ENCODE measurements at regions not wholly inside any gene's neighbourhood (a gene's known extent, or its start where the extent isn't known, plus 50 kb on each side); places are given as distances from the start of the nearest gene placed in this dataset.

- no peak for DNase-seq
These were observed 50.6 kb upstream of the GNAO1 start for GRCh38 chr16:56140645-56141044.

- DNase-seq: no peak
These were observed 54.0 kb upstream of the GNAO1 start for GRCh38 chr16:56137269-56137668.

GRCh38 chr16:56136256-56136655 lies 55.0 kb upstream of the GNAO1 start:
- no peak for DNase-seq

GRCh38 chr16:56134790-56135189 lies 56.5 kb upstream of the GNAO1 start:
- no peak for DNase-seq

GRCh38 chr16:56125922-56126321 lies 65.4 kb upstream of the GNAO1 start:
- DNase-seq: no peak

- no peak for DNase-seq
These were observed 69.0 kb upstream of the GNAO1 start for GRCh38 chr16:56122251-56122650.

GRCh38 chr16:56121156-56121500 lies 70.2 kb upstream of the GNAO1 start:
- DNase-seq: no peak

- DNase-seq: no peak
These were observed 70.7 kb upstream of the GNAO1 start for GRCh38 chr16:56120447-56121155.

GRCh38 chr16:56119133-56119532 lies 72.2 kb upstream of the GNAO1 start:
- no peak for DNase-seq

- DNase-seq: no peak
These were observed 74.7 kb upstream of the GNAO1 start for GRCh38 chr16:56116577-56116964.

GRCh38 chr16:56115817-56116576 lies 75.3 kb upstream of the GNAO1 start:
- DNase-seq: no peak

GRCh38 chr16:56113223-56113622 lies 78.1 kb upstream of the GNAO1 start:
- no peak for DNase-seq

GRCh38 chr16:56111100-56111499 lies 80.2 kb upstream of the GNAO1 start:
- DNase-seq: no peak

- DNase-seq: no peak
These were observed 81.3 kb upstream of the GNAO1 start for GRCh38 chr16:56109994-56110393.

- DNase-seq: no peak
These were observed 82.1 kb upstream of the GNAO1 start for GRCh38 chr16:56109205-56109604.

GRCh38 chr16:56108724-56109123 lies 82.6 kb upstream of the GNAO1 start:
- peak; percentile 86 for DNase-seq

- DNase-seq: peak; percentile 91
These were observed 83.2 kb upstream of the GNAO1 start for GRCh38 chr16:56108056-56108471.

- no peak for DNase-seq
These were observed 84.8 kb upstream of the GNAO1 start for GRCh38 chr16:56106527-56106926.

- DNase-seq: no peak
These were observed 88.4 kb upstream of the GNAO1 start for GRCh38 chr16:56102906-56103305.

GRCh38 chr16:56102183-56102686 lies 89.1 kb upstream of the GNAO1 start:
- peak; percentile 99 for DNase-seq

- no peak for DNase-seq
These were observed 89.8 kb upstream of the GNAO1 start for GRCh38 chr16:56101480-56101879.

- no peak for DNase-seq
These were observed 94.0 kb upstream of the GNAO1 start for GRCh38 chr16:56097306-56097705.

GRCh38 chr16:56094231-56094630 lies 97.1 kb upstream of the GNAO1 start:
- no peak for DNase-seq

- DNase-seq: no peak
These were observed 98.2 kb upstream of the GNAO1 start for GRCh38 chr16:56093055-56093454.

- DNase-seq: no peak
These were observed 101.2 kb upstream of the GNAO1 start for GRCh38 chr16:56090076-56090475.

All from NCI-H1105 treated with DMSO at 0.1 percent for 48 hours (cell line).